ENCODE measurements at regions not wholly inside any gene's neighbourhood (a gene's known extent, or its start where the extent isn't known, plus 50 kb on each side); places are given as distances from the start of the nearest gene placed in this dataset.

DNA sequence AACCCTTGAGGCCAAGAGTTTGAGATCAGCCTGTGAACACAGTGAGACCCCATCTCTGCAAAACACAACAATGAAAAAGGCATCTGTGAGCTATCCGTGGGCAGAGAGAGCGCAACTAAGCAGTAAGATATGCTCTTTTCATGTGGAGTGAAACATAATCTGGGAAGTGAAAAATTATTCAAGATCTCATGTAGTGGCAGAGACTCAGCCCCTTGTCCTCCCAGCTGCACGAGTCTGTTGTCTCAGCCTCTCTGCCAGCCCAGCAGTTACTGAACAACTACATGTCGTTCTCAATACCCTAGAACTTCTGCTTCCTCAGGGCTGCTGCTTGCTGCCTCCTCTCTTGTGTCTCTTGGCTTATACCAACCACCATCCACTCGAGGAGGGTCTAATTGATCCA lies 61.3 kb upstream of the WDR26 start:
- 79 to 85% (median 82%) methylated on average over 5 of the region's 5 CpGs for WGBS, 4 donors

DNA sequence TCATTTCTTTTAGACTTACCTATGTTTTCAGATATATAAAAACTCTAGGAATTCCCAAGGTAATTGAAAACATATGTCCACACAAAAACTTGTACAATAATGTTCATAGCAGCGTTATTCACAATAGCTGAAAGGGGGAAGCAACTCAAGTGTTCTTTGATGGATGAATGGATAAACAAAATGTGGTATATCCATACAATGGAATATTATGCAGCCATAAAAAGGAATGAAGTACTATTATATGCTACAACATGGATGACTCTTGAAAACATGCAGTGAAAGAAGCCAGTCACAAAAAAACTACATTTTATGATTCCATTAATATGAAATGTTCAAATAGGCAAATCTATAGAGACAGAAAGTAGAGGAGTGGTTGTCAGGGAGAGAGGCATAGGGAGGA lies 62.2 kb upstream of the WDR26 start:
- Histone ChIP-seq H3K36me3 (no peaks in the 10 kb centered on the region), H3K27me3 (no peaks in the 10 kb centered on the region), H3K27ac (peak overlapping the region in 2 of 12 donors; percentile 58 to 88), H3K4me3 (no peak overlapping the region), H3K4me1 (peaks cover 0 to 34% (median 17%) of the 10 kb centered on the region in 12 donors), H3K9me3 (peaks cover 0 to 12% (median 0%) of the 10 kb centered on the region in 12 donors)
- DNase-seq (no peak), ATAC-seq (no peak)
- TF ChIP-seq, protein P1, sequence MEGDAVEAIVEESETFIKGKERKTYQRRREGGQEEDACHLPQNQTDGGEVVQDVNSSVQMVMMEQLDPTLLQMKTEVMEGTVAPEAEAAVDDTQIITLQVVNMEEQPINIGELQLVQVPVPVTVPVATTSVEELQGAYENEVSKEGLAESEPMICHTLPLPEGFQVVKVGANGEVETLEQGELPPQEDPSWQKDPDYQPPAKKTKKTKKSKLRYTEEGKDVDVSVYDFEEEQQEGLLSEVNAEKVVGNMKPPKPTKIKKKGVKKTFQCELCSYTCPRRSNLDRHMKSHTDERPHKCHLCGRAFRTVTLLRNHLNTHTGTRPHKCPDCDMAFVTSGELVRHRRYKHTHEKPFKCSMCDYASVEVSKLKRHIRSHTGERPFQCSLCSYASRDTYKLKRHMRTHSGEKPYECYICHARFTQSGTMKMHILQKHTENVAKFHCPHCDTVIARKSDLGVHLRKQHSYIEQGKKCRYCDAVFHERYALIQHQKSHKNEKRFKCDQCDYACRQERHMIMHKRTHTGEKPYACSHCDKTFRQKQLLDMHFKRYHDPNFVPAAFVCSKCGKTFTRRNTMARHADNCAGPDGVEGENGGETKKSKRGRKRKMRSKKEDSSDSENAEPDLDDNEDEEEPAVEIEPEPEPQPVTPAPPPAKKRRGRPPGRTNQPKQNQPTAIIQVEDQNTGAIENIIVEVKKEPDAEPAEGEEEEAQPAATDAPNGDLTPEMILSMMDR (IDR thresholded peaks at IDR 0.05), result no peak
- no peak for TF ChIP-seq POLR2A (IDR thresholded peaks at IDR 0.05)
- intact Hi-C loops (cut with DNase I), result no loop called here
- WGBS, 4 donors, result 96 to 99% (median 97%) methylated on average over 1 of the region's 1 CpG

More for the DNA sequence above, 61.3 kb upstream of the WDR26 start:
- H3K9me3 ChIP-seq, result peaks cover 0 to 12% (median 0%) of the 10 kb centered on the region in 12 donors
- no peaks in the 10 kb centered on the region for H3K27me3 ChIP-seq
- ATAC-seq, result peak in 1 of 4 donors; percentile 22
- peak in 1 of 5 donors; percentile 45 for DNase-seq
- no peaks in the 10 kb centered on the region for H3K36me3 ChIP-seq
- H3K27ac ChIP-seq, result peak overlapping the region in 1 of 12 donors; percentile 88
- intact Hi-C loops (cut with DNase I), result no loop called here
- peaks cover 0 to 34% (median 16%) of the 10 kb centered on the region in 12 donors for H3K4me1 ChIP-seq
- TF ChIP-seq, protein P1 (IDR thresholded peaks at IDR 0.05), result no peak
- TF ChIP-seq POLR2A (IDR thresholded peaks at IDR 0.05), result no peak
- H3K4me3 ChIP-seq, result no peak overlapping the region

DNA sequence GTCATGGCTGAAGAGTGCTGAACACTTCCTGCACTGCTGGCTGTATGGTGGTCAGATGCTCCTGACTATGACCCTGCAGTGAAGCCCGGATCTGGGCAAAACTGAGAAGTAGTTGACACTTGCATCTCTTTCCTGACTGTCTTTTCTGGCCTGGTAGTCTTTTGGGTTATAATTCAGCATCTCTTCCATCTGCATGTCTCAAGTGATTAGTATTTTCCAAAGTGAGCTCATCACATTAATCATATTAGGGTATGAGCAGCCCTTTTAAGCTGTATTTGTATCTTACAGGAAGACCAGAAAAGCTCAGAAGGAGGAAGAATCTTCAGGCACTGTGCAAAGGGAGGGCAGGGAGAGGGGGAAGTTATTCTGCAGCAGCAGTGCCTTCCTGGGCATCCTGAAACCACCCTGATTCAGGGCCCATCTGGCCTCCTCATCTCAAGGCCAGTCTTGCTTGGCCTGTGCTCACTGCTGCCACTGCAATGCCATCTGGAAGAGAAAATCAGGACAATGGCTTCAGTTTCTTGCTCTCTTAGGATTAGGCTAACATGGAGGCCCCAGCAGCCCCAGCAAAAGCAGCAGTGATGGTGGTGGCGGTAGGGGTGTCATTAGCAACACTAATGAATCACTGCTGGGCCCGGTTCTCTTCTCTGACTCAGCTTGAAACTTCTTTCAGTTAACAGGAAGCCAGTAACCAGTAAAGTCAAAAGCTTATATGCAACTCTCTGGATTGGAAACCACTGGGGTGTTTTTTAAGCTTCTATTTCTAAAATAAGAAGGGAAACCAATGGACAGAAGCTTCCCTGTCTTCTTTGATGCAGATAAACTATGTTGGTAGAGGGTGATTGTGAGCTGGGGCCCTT lies 63.3 kb upstream of the WDR26 start:
- peaks cover 0 to 12% (median 0%) of the 10 kb centered on the region in 12 donors for H3K9me3 ChIP-seq
- TF ChIP-seq, protein P1 (IDR thresholded peaks at IDR 0.05), result no peak
- TF ChIP-seq POLR2A (IDR thresholded peaks at IDR 0.05), result no peak
- H3K4me1 ChIP-seq, result peaks cover 4 to 44% (median 26%) of the 10 kb centered on the region in 12 donors
- no peaks in the 10 kb centered on the region for H3K27me3 ChIP-seq
- 39 to 54% (median 47%) methylated on average over 3 of the region's 3 CpGs for WGBS, 4 donors
- no peaks in the 10 kb centered on the region for H3K36me3 ChIP-seq
- peak; percentile 25 to 73 (median 52) for ATAC-seq
- H3K4me3 ChIP-seq, result no peak overlapping the region
- peak overlapping the region; percentile 30 to 88 (median 59) for H3K27ac ChIP-seq
- DNase-seq, result peak in 2 of 5 donors; percentile 49 to 52
- intact Hi-C loops (cut with DNase I), result no loop called here

DNA sequence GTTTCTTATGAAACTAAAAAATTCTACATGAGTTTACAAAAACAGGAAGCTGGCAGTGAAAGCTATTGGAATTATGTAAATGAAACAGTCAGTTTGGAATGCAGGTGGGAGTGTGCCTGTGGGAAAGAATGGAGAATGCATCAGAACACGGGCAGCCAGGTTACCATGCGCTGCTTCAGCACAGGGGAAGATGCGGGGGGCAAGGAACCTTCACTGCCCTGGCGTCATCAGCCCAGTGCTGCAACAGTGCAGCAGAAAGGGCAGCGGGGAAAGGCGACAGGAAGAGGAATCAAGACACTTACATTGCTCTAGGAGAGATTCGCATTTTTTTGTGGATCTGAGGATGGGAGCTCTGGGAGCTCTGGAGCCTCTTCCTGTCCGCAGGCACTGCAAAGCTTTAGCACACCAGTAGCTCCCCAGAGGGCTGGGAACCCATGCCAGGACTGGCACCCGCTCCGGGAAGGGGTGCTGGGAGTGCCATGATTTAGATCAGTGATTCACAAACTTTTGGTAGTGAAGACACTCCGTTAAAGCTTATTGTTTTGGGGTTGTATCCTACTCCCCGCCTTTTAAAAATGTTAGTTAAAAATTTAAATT lies 64.1 kb upstream of the WDR26 start:
- peaks cover 6 to 51% (median 34%) of the 10 kb centered on the region in 12 donors for H3K4me1 ChIP-seq
- TF ChIP-seq, protein P1 (IDR thresholded peaks at IDR 0.05), result no peak
- no peak for TF ChIP-seq POLR2A (IDR thresholded peaks at IDR 0.05)
- intact Hi-C loops (cut with DNase I), result no loop called here
- WGBS, 4 donors, result 50 to 56% (median 52%) methylated on average over 12 of the region's 12 CpGs
- H3K27me3 ChIP-seq, result no peaks in the 10 kb centered on the region
- peak overlapping the region in 1 of 12 donors; percentile 14 for H3K4me3 ChIP-seq
- DNase-seq, result peak in 1 of 5 donors; percentile 28
- ATAC-seq, result no peak
- peaks cover 0 to 12% (median 0%) of the 10 kb centered on the region in 12 donors for H3K9me3 ChIP-seq
- H3K27ac ChIP-seq, result peak overlapping the region; percentile 30 to 88 (median 59)
- no peaks in the 10 kb centered on the region for H3K36me3 ChIP-seq
